ENCODE measurements at regions not wholly inside any gene's neighbourhood (a gene's known extent, or its start where the extent isn't known, plus 50 kb on each side); places are given as distances from the start of the nearest gene placed in this dataset.

DNA sequence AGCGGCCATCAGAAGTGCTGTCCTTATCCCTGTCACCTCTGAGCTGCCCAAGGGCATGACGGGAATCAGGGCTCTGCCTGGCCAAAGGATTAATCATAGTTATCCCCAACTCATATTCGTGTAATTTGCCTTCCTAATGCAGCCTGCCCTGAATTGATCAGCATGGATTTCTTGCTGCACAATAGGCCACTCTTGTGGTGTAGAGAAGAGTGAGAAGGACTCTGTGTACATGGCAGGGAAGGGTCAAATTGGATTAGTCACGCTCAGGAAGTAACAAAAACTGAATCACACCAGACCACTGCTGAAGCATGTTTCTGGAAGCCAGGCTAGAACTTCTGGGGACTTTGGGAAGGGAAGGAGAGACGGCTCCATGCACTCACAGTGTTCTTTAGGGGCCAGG lies 227.0 kb downstream of the BUB3 start:
- TF ChIP-seq, protein P1, sequence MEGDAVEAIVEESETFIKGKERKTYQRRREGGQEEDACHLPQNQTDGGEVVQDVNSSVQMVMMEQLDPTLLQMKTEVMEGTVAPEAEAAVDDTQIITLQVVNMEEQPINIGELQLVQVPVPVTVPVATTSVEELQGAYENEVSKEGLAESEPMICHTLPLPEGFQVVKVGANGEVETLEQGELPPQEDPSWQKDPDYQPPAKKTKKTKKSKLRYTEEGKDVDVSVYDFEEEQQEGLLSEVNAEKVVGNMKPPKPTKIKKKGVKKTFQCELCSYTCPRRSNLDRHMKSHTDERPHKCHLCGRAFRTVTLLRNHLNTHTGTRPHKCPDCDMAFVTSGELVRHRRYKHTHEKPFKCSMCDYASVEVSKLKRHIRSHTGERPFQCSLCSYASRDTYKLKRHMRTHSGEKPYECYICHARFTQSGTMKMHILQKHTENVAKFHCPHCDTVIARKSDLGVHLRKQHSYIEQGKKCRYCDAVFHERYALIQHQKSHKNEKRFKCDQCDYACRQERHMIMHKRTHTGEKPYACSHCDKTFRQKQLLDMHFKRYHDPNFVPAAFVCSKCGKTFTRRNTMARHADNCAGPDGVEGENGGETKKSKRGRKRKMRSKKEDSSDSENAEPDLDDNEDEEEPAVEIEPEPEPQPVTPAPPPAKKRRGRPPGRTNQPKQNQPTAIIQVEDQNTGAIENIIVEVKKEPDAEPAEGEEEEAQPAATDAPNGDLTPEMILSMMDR (conservative IDR thresholded peaks at IDR 0.05; ENCODE audit: low read length) = no peak
- TF ChIP-seq EZH2phosphoT487 (IDR thresholded peaks at IDR 0.05; ENCODE audit: borderline replicate concordance) = no peak
